ENCODE measurements at regions not wholly inside any gene's neighbourhood (a gene's known extent, or its start where the extent isn't known, plus 50 kb on each side); places are given as distances from the start of the nearest gene placed in this dataset.
"Not testable (repeated sequence)": the region's sequence is repeated elsewhere in the genome, so short reads cannot be mapped to it uniquely, and the experiment has no call there.

DNA sequence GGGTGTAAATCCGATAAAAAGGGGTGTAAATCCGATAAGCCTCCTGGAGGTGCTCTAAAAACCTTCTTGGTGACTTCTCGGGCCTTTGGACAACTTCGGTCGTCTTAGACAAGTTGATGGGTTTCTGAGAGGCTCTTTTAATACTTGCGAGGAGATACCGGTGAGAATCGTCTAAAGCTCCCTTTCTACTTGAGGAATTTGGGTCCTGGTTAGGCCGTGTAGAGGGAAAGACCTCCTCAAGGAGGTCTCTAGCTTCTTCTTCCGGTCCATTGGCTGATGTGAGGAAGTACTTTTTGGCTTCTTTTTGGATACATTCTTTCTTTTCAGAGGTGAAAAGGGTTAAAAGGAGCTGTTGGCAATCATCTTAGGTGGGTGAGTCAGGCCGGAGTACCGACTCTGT is 128.5 kb downstream of the ART5 start:
- not testable (repeated sequence) for DNase-seq

GRCh38 chr11:3512751-3513150 is 129.0 kb downstream of the ART5 start:
- DNase-seq, result not testable (repeated sequence)

DNA sequence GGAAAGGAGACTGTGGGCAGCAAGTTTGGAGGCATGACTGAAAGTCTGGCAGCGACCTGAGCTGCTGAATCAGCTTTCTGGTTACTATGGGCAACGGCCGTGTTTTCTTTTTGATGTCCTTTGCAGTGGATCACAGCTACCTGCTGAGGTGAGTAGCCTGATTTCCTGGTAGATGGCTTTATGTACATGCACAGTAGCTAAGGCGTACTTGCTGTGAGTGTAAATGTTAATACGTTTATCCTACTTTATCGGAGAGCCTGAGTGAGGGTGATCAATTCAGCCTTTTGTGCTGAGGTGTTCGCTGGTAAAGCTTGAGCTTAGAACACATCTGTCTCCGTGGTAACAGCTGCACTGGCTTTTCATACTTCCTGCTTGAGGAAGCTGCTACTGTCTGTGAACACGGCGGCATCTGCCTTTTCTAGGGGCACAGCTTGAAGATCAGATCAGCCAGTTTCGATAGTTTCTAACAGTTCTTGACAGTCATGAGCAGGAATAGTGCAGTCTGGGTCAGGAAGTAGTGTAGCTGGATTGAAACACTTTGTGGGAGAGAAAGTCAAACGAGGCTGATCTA is 129.6 kb downstream of the ART5 start:
- not testable (repeated sequence) for DNase-seq

- DNase-seq, result not testable (repeated sequence)
Observed at GRCh38 chr11:3511416-3512132, 130.2 kb downstream of the ART5 start.

GRCh38 chr11:3509563-3509962 is 130.6 kb upstream of the ZNF195 start:
- DNase-seq, result not testable (repeated sequence)

DNA sequence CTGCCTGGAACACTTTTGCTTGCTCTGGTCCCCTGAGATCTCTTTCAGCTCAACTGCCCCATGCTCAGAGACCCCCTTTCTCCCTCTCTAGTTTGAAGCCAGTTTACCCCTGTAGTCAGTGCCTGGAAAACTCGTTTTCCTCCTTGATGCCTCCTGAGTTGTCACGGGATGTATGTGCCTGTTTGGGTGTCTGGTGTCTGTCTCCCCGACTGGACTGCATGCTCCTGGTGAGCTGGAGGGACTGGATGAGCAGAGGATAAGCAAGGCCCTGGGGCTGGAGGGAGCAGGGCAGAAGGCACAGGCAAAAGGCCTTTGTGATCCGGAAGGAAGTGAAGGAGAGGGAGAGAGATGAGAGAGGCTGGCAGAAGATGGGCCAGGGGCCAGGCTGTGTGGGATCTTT is 120.3 kb upstream of the ZNF195 start:
- DNase-seq, result not testable (repeated sequence)

GRCh38 chr11:3498356-3498755 is 119.4 kb upstream of the ZNF195 start:
- not testable (repeated sequence) for DNase-seq

DNA sequence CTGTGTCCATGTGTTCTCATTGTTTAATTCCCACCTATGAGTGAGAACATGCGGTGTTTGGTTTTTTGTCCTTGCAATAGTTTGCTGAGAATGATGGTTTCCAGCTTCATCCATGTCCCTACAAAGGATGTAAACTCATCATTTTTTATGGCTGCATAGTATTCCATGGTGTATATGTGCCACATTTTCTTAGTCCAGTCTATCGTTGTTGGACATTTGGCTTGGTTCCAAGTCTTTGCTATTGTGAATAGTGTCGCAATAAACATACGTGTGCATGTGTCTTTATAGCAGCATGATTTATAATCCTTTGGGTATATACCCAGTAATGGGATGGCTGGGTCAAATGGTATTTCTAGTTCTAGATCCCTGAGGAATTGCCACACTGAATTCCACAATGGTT is 114.2 kb upstream of the ZNF195 start:
- DNase-seq, result not testable (repeated sequence)

- not testable (repeated sequence) for DNase-seq
Observed at GRCh38 chr11:3488003-3488402, 109.1 kb upstream of the ZNF195 start.

GRCh38 chr11:3485737-3486136 is 106.8 kb upstream of the ZNF195 start:
- not testable (repeated sequence) for DNase-seq

DNA sequence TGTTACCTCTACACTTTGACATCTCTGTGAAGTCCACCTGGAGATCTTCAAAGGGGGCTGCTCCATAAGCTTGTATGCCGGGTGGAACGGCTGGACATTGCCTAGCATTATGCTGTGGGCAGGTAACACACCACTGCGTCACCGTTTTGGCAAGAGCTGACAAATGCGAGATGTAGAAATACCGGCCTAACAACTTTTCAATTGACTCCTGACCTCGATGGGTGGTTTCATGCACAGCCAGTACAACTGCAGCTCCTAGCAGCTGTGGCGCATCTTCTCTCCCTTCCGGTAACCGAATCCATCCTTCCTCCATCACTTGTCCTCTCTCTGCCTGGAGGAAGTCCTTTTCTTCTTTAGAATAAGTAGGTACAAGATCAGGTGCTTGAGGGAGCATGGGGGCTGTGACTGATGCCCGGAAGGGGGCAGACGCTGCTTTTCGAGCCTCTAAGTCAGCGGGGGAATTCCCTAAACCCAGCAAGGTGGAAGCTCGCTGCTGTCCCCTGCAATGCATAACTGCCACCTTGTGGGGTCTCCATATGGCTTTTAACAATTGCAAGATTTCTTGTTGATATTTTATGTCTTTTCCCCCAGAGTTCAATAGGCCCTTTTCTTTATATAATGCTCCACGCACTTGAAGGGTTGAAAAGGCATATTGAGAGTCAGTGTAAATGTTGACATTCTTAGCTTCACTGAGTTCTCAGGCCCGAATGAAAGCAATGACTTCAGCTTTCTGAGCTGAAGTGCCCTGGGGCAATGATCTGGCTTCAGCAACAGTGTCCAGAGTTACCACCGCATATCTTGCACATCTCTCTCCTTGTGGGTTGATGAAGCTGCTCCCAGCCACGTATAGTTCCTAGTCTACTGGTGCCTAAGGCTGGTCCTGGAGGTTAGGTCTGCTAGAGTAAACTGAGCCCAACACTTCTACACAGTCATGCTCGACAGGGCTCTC is 98.3 kb upstream of the ZNF195 start:
- not testable (repeated sequence) for DNase-seq

- DNase-seq, result peak in 1 of 2 experiments; percentile 2
Observed at GRCh38 chr11:3476084-3476936, 97.4 kb upstream of the ZNF195 start.

DNA sequence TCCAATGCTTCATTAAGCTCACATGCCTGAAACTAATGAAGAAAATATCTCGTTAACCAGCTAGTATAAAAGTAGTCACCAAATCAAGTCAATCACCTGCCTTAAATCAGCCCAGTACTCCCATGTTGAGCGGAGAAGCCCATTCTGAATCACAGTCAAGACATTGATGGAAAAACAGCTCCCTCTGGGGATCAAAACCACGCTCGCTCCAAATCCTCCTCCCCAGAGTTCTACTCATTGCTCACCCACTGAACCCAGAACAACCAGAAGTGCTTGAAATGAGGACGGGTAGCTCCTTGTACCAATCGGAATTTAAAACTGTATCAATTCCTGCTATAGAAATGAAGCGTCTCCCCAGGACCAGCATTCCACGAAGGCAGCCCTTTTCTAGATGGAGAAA is 90.0 kb upstream of the ZNF195 start:
- DNase-seq, result not testable (repeated sequence)

- not testable (repeated sequence) for DNase-seq
Observed at GRCh38 chr11:3467599-3467998, 88.7 kb upstream of the ZNF195 start.

GRCh38 chr11:3455666-3456065 is 76.7 kb upstream of the ZNF195 start:
- peak in 1 of 2 experiments; percentile 15 for DNase-seq

- peak; percentile 3 to 24 for DNase-seq
Observed at GRCh38 chr11:3454844-3455243, 75.9 kb upstream of the ZNF195 start.

- not testable (repeated sequence) for DNase-seq
Observed at GRCh38 chr11:3453596-3454256, 74.8 kb upstream of the ZNF195 start.

DNA sequence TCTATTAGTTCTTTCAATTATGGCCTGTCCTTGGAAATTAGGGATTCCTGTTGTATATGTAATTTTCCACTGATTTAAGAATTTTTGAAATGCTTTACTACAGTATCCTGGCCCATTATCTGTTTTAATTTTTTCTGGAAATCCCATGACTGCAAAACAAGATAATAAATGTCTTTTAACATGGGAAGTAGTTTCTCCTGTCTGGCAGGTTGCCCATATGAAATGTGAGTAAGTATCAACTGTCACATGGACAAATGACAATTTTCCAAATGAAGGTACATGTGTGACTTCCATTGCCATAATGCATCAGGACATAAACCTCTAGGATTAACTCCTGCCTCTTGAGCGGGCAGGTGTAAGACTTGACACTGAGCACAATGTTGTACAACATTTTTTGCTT is 71.9 kb upstream of the ZNF195 start:
- not testable (repeated sequence) for DNase-seq

GRCh38 chr11:3445535-3445934 is 66.6 kb upstream of the ZNF195 start:
- not testable (repeated sequence) for DNase-seq

DNA sequence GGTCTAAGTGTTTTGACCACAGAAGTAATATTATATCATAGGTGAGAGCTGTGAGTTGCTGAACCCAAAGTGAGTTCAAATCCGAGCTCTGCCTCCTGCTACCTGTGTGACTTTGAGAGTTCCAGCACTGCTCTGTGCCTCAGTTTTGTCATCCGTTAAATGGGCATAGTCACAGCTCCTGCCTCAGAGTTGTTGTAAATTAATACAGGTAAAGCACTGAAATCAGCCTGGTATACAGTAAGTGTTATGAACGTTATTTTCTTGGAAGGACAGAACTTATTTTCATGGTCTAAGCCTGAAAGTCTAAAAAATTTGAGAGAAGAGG is 65.4 kb upstream of the ZNF195 start:
- DNase-seq, result not testable (repeated sequence)

DNA sequence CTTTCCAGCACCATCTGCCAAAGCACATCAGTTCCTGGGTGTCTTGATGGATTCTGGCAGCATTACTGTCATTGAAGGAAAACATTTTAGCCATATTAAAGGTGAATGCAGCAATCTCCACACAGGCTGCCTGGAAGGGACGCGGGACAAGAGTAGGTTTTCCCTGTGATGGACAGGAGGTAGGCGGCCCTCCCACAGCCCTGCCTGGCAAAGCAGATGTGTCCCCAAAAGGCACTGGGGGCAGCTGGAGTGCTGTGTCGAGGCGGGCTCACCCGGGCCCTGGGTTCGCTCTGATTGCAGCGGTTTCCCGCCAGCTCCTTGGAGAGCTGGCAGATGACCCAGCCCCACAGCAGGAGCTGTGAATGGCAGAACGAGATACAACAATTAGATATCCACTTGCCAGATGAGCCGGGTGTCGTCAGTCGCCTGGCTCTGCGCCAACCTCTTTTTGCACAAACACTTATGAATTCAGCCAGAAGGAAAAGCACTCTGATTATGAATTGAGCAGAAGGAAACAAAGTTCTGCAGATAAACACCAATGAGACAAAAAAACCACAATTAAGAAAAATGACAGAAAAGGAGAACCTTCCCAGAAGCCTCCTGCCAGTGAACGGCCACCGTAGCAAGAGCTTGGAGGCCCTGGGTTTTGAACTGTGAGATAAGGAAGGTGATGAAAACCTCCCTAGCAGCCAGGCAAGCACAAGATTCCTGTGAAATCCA is 64.9 kb upstream of the ZNF195 start:
- peak; percentile 8 to 14 for DNase-seq

All from Kasumi-1 (cell line).